ENCODE measurements at regions not wholly inside any gene's neighbourhood (a gene's known extent, or its start where the extent isn't known, plus 50 kb on each side); places are given as distances from the start of the nearest gene placed in this dataset.

GRCh38 chr4:53921856-53922255 is 142.5 kb downstream of the CHIC2 start:
- no peaks in the 10 kb centered on the region for H3K36me3 ChIP-seq (ENCODE audit: control insufficient read depth, insufficient read depth, low read length)
- in situ Hi-C loops (cut with HindIII; ENCODE audit: low pct_unique_long_range_greater_than_20kb, low sequenced_read_pairs): no loop called here
- H3K9me3 ChIP-seq (ENCODE audit: control insufficient read depth, insufficient read depth, low read depth, low read length): no peaks in the 10 kb centered on the region
- no TSS peak for BruUV-seq (replicated peaks)
- no peak overlapping the region for H3K4me3 ChIP-seq (ENCODE audit: low read depth in 2 of 2, low read length in 2 of 2)
- H3K4me1 ChIP-seq (ENCODE audit: control insufficient read depth, insufficient read depth, low read length): no peaks in the 10 kb centered on the region
- POLR2A ChIA-PET: no interaction called here
- no peak for DNase-seq (ENCODE audit: low read depth, low spot score)
- intact Hi-C loops (cut with micrococcal nuclease; ENCODE audit: unreplicated experiment): no loop called here
- TF ChIP-seq CTCF (IDR thresholded peaks at IDR 0.05) (no peak), REST (IDR thresholded peaks at IDR 0.05; ENCODE audit: insufficient read depth in 1 of 2, low read depth in 2 of 2, low read length in 1 of 2) (no peak), TCF7L2 (IDR thresholded peaks at IDR 0.05; ENCODE audit: low read depth, low read length) (no peak), POLR2AphosphoS5 (IDR thresholded peaks at IDR 0.05; ENCODE audit: low read depth, low read length) (no peak), SIN3A (IDR thresholded peaks at IDR 0.05; ENCODE audit: borderline replicate concordance, insufficient read depth, low read depth, low read length) (no peak)
- no peak for ATAC-seq
- no peak overlapping the region for H3K27ac ChIP-seq (ENCODE audit: low read length)
- CTCF ChIA-PET: no interaction called here
- H3K27me3 ChIP-seq (ENCODE audit: control insufficient read depth, insufficient read depth, low read length): no peaks in the 10 kb centered on the region

GRCh38 chr4:53920883-53921282 is 143.5 kb downstream of the CHIC2 start:
- Histone ChIP-seq H3K9me3 (ENCODE audit: control insufficient read depth, insufficient read depth, low read depth, low read length) (no peaks in the 10 kb centered on the region), H3K27me3 (ENCODE audit: control insufficient read depth, insufficient read depth, low read length) (no peaks in the 10 kb centered on the region), H3K4me1 (ENCODE audit: control insufficient read depth, insufficient read depth, low read length) (no peaks in the 10 kb centered on the region), H3K36me3 (ENCODE audit: control insufficient read depth, insufficient read depth, low read length) (no peaks in the 10 kb centered on the region), H3K27ac (ENCODE audit: low read length) (no peak overlapping the region), H3K4me3 (ENCODE audit: low read depth in 2 of 2, low read length in 2 of 2) (no peak overlapping the region)
- ChIA-PET CTCF (no interaction called here), POLR2A (no interaction called here)
- intact Hi-C loops (cut with micrococcal nuclease; ENCODE audit: unreplicated experiment) (no loop called here), in situ Hi-C loops (cut with HindIII; ENCODE audit: low pct_unique_long_range_greater_than_20kb, low sequenced_read_pairs) (no loop called here)
- TF ChIP-seq REST (IDR thresholded peaks at IDR 0.05; ENCODE audit: insufficient read depth in 1 of 2, low read depth in 2 of 2, low read length in 1 of 2): no peak
- DNase-seq (ENCODE audit: low read depth, low spot score) (no peak), ATAC-seq (no peak)
- no TSS peak for BruUV-seq (replicated peaks)

All from Panc1 (cell line).